LNCaP clone FGC (cell line): ENCODE measurements at regions not wholly inside any gene's neighbourhood (a gene's known extent, or its start where the extent isn't known, plus 50 kb on each side); places are given as distances from the start of the nearest gene placed in this dataset.

Source experiments
- DNase-seq: peaks from one replicate; pipeline ENCODE4 v3.0.0-alpha.2; 2011; ENCODE audit warnings: low read depth
- H3K4me3 ChIP-seq: 2 replicates; pipeline ENCODE4 v1.5.1; 2011; ENCODE audit warnings: mild to moderate bottlenecking, low read depth, low read length, control low read depth
- TF ChIP-seq, protein P1 (sequence below): IDR thresholded peaks from 2 replicates; pipeline ENCODE4 v1.5.1; 2012; ENCODE audit warnings: mild to moderate bottlenecking; ENCODE audit not compliant: control insufficient read depth, insufficient read depth; ENCODE audit errors: extremely low read depth

DNA sequence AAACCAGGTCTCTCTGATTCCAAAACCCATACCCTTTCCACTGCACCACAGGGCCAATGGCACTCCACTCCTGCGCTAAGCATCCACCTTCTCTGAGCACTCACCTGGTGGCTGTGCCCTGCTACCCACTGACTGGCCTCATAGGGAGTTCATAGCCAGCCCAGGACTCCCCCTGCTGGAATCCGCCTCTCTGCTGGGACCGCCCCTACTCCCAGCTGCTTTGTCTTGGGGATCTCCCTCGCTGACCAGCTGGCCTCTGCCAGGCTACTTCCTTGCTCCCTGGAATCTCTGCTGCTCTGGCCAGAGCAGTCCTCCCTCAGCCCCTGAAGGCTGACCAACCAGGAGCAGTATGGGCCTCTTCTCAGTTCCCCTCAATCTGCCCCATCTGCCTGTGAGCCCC, 129.7 kb downstream of the FAXC start:
- no peak overlapping the region for H3K4me3 ChIP-seq
- no peak for DNase-seq
- TF ChIP-seq, protein P1, sequence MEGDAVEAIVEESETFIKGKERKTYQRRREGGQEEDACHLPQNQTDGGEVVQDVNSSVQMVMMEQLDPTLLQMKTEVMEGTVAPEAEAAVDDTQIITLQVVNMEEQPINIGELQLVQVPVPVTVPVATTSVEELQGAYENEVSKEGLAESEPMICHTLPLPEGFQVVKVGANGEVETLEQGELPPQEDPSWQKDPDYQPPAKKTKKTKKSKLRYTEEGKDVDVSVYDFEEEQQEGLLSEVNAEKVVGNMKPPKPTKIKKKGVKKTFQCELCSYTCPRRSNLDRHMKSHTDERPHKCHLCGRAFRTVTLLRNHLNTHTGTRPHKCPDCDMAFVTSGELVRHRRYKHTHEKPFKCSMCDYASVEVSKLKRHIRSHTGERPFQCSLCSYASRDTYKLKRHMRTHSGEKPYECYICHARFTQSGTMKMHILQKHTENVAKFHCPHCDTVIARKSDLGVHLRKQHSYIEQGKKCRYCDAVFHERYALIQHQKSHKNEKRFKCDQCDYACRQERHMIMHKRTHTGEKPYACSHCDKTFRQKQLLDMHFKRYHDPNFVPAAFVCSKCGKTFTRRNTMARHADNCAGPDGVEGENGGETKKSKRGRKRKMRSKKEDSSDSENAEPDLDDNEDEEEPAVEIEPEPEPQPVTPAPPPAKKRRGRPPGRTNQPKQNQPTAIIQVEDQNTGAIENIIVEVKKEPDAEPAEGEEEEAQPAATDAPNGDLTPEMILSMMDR, result 0 out of 2 replicates have a peak, but pooled peaks have one; percentile 24

DNA sequence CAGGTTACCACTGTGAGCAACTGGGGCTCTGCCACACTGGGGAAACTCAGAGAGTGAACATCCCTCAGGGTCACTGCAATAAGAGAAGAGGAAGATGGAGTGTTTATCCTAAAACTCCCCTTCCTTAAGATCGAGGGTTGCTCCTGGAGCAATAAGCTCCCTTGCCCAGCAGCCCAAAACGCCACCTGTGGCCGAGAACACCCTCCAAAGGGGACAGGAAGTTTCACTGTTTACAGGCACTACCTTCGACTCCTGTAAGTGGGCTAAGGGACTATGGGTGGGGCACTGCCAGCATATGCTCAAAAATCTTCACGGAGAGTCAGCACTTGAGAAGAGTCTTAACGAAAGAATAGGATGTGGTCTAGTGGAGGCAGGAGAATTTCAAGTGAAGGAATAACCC, 132.5 kb downstream of the FAXC start:
- H3K4me3 ChIP-seq, result no peak overlapping the region
- DNase-seq, result no peak
- TF ChIP-seq, protein P1, result no peak

DNA sequence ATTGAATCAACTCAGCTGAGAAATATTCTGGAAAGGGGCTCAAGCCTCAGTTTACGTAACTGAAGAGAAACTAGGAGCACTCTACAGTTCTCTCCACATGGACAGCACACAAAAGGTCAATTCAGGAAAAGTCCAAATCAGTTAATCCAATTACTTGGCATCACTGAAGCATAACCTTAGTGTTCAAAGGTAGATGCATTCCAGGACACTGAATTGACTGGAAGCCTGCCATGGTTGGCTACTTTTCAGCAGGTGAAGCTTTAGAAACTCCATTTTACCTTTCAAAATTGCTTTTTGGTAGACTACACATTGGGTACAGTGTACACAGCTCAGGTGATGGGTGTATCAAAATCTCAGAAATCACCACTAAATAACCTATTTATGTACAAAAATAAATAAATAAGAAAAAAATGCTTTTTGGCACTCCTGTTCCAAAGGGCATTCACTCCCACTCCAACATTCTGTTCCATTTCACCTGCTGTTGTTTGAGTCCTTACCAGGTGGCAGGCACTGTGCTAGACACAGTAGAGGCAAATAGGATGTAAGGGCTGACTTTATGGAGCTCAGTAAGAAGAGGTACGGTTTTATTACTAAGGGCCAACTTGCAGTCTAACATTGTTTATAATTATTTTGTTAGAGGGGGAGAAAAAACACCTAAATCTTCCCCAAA, 153.4 kb downstream of the FAXC start:
- TF ChIP-seq, protein P1, result no peak
- DNase-seq, result no peak

GRCh38 chr6:99192561-99192960, 156.9 kb downstream of the FAXC start:
- no peak for DNase-seq
- H3K4me3 ChIP-seq, result no peak overlapping the region
- TF ChIP-seq, protein P1, result no peak

More for the DNA sequence above, 153.4 kb downstream of the FAXC start:
- no peak overlapping the region for H3K4me3 ChIP-seq

DNA sequence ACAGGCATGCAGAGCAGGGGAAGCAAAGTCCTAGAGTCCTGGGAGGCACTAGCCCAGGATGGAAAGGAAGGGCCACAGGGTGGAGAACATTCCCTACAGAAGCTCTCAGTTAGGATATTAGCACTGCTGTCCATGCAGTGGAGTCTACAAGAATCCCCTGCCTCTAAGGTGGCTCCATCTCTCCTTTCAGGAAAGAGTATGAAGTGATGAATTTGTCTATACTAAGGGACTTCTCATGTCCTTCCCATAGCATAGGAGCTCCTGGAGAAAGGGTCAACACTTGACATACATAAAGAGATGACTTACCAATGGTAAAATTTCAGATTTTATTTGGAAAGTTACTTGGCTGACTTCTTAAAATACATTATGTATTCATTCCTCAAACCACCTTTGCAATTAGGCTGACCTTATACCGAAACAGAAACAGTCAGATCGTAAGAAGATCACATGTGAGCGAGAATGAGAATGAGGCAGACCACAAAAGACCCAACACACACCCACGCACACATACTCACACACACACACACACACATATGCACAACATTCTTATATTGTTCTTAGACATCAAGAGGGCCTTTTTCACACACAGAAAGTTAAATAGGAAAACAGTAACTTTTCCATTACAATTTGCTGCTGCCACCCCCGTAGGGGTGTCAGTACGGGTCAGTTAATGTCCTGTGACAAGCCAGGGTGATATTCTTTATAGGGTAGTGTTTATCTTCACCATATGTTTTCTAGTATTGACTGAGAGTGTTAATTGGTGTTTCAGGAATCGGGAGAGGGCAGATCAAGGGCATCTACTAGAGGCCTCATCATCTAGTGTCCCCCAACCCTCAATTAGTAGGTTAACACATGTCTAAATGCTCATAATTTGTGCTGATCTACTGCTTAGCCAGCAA, 159.4 kb downstream of the FAXC start:
- no peak overlapping the region for H3K4me3 ChIP-seq
- TF ChIP-seq, protein P1, result no peak
- DNase-seq, result no peak

- H3K4me3 ChIP-seq, result no peak overlapping the region
- DNase-seq, result no peak
- TF ChIP-seq, protein P1, result no peak
These were observed 162.0 kb downstream of the FAXC start for GRCh38 chr6:99187429-99187828.

- H3K4me3 ChIP-seq, result no peak overlapping the region
- TF ChIP-seq, protein P1, result no peak
- DNase-seq, result no peak
These were observed 163.1 kb downstream of the FAXC start for GRCh38 chr6:99186417-99186816.
